OCI-M1 (cell line): ENCODE measurements at regions not wholly inside any gene's neighbourhood (a gene's known extent, or its start where the extent isn't known, plus 50 kb on each side); places are given as distances from the start of the nearest gene placed in this dataset.
"Not testable (repeated sequence)": the region's sequence is repeated elsewhere in the genome, so short reads cannot be mapped to it uniquely, and the experiment has no call there.

ENCODE experiments used
- DNase-seq: peaks from one replicate; lab custom pipeline; 2025; lab: John Stamatoyannopoulos, UW

DNA sequence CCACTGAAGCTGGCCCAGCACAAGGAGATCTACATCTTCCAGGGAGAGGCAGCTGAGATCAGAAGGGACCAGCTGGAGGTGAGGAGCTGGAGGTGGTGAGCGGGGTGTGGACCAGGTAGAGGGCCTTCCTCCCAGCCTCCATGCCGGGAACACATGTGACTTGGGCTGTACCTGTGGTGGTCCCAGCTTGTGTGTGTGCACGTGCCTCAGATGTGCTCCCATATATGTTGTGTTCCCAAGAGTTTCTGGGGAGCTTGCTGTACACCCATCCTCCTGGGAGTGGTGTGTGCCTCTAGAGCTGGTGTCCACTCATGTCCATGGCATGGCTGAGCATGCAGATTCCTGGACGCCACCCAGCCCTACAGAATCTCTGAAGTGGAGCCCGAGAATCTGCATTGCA lies 183.7 kb upstream of the AKAP13 start:
- not testable (repeated sequence) for DNase-seq

DNA sequence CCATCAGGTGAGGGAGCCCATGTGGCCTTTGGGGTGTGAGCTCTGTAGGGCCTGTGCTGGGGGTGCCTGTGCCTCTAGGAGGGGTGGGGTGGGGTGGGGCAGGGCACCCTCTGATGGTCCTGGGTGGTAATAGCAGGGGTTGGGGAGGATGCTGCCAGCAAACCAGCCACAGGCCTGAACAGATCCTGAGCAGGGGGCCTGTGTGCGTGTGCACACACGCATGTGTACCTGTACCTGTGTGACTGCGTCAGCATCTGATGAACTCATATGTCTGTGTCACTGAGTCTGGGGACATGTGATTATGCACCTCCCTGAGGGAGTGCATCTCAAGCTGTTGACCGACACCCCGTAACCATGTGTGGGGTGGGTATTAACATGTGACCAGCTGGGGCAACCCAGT lies 182.8 kb upstream of the AKAP13 start:
- DNase-seq: not testable (repeated sequence)

DNA sequence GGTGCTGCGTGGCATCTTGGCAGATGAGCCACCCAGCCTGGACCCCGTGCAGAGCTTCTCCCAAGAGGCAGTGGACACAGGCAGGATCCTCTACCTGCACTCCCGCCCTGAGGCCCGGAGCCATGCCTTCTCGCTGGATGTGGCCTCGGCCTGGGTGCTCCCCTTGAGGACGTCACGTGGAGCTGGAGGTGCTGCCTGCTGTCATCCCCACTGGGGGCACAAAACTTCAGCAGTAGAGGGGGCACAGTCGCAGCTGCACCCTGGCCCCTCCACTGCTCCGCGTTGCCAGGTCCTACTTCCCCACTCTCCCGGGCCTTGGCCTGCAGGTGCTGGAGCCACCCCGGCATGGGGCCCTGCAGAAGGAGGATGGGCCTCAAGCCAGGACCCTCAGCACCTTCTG lies 182.0 kb upstream of the AKAP13 start:
- not testable (repeated sequence) for DNase-seq

DNA sequence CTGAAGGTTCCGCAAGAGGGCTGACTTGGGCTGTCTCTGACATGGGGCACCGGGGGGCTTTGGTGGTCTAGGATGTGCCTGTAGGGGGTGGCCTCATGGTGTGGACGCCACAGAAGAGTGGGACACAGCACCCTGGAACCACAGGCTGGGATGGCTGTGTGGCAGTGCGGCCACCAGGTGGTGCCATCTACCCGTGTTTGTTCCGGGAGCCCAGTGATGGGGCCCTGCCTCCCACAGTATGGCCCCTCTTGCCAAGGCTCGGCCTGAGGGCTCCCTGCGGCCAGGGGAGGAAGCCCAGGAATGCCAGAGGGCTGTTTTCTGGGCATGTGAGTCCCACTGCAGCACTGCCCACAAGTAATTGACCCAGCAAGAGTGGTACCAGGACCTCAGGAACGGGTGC lies 180.2 kb upstream of the AKAP13 start:
- DNase-seq: not testable (repeated sequence)

DNA sequence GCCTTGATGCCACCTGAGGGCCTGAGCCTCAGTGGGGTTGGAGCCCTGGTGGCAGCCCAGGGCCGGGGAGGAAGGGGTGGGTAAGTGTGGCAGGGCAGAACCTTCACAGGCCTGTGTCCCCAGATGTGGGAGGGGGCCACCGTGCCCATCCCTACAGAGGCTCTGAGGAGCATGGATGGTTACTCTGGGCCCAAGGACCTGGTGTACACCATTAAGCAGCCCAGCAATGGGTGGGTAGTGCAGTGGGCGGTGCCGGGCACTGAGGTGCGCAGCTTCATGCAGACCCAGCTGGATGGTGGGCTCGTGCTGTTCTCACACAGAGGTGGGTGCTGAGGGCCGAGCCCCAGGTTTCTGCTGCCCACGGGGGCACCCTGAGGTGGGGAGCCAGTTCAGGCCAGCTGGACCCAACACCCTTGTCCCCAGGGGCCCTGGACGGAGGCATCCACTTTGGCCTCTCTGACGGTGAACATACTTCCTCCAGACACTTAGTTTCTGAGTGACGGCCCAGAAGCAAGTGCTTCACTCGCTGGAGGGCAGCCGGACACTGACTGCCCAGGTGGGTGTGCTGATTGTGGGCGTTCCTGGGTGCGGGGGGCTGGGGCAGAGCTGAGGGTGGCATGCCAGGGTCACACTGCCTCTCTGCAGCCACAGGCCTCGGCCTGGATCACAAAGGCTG lies 179.1 kb upstream of the AKAP13 start:
- not testable (repeated sequence) for DNase-seq

DNA sequence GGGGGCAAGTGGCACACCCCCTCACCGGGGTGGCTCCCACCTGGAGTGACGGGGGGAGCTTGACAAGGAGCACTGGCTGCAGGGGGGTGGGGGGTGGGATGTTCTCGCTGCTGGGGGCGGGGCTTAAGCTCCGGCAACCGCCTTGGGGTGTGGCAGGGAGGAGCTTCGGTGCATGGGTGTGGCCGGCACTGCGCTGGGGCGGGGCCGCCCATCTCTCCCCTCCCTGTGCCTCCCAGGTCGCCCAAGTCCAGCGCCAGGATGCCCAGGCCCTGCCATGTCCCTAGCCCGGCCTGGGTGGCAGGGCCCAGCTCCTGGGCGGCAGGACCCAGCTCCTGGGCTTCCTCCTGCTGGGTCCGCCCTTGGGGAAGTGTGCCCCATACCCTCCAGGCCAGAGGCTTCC lies 175.9 kb upstream of the AKAP13 start:
- DNase-seq: not testable (repeated sequence)

DNA sequence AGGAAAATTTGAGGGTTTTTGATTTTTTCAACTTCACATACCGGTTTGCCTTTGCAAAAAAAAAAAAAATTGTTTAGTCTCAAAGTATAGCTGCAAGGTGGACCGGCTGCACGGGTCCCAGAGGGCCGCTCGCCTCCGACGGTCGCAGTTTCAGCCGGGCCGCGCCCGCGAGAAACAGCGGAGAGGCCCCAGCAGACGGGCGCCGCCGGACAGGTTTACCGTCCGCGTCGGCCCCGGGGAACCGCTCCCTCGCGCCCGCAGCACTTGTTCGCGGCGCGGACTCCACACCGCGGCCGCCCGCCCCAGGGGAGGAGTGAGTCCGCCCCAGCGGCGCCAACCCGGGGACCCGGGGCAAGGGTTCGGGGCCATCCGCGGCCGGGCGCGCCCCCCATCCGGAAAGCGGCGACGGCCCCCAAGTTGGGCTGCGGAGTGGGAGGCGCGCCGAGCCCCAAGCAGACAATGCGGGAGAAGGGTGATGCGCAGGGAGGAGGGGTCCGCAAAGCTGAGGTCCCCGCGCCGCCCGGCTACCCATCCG lies 146.5 kb upstream of the AKAP13 start:
- DNase-seq: not testable (repeated sequence)

DNA sequence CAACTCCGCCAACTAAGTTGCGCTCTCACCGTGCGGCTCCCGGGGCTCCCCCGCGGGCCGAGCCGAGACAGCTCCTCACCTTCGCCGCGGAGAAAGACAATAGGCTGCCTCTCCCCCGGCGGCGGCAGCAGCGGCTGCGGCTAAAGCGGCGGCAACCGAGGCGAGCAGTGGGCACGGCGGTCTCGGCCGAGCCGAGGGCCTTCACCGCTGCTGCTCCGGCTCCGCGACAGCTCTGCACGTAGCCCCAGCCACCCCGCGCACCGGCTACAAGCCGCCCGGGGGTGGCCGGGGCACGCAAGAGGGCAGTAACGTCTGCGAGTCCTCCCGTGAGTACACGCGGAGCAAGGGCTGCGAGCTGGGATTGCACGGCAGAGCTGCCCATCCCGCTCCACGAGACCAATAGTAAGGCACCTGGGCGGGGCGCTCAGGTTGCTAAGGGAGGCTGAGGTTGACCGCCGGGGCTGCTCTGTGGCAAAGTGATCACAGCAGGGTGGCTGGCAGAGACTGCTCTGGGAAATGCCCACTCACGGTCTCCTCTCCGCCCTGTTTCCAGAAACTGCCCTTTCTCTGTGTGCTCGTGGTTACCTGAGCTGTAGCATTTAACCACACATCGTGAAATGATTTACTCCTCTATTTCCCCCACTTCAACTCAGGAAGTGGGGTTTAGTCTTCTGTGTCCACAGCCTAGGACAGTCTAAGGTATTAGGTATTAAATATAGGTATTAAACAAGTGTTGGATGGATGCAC lies 145.8 kb upstream of the AKAP13 start:
- DNase-seq: not testable (repeated sequence)

DNA sequence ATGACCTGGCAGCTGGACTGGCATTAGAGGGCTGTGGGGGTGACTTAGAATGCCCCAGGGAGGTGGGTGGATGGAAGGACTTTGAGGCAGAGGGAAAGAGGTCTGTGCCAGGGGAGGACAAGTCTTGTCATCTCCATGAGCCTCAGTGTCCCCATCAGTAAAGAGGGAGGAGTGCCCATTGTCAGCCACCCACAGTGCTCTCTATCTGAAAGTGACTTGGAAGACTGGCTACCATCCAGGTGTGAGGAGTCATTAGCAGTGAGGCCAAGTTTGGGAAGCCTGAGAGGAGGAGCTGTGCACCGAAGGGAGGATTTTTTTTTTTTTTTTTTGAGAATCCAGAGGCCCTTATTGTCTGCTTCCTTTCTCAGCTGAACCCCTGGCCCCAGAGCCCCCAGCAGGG lies 136.3 kb upstream of the AKAP13 start:
- DNase-seq: not testable (repeated sequence)

DNA sequence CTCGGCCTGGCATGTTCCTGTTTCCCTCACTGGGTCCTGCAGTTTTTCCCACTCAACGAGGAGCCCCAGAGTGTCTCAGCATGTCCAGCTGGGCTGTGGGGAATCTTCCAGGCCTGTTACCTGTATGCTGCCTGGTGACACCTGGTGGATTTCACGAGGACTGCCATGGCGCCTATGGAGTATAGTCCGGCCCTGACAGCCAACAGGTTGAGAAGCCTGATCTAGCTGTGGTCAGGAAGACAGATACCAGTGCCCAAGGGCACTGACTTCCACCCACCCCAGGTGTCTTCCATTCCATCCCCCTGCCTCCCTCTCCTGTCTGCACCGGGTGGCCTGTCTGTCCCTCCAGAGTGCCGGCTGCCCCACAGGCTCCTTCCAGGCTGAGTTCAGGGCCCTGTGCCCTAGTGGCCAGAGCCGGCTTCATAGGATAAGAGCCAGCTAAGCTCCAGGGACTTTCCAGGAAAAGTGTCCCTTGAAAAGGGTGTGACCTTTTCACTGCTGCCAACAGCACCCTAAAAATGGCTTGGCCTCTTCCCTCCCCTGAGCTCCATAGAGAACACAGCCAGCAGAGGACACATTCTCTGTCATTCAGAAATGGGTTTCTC lies 129.4 kb upstream of the AKAP13 start:
- not testable (repeated sequence) for DNase-seq

DNA sequence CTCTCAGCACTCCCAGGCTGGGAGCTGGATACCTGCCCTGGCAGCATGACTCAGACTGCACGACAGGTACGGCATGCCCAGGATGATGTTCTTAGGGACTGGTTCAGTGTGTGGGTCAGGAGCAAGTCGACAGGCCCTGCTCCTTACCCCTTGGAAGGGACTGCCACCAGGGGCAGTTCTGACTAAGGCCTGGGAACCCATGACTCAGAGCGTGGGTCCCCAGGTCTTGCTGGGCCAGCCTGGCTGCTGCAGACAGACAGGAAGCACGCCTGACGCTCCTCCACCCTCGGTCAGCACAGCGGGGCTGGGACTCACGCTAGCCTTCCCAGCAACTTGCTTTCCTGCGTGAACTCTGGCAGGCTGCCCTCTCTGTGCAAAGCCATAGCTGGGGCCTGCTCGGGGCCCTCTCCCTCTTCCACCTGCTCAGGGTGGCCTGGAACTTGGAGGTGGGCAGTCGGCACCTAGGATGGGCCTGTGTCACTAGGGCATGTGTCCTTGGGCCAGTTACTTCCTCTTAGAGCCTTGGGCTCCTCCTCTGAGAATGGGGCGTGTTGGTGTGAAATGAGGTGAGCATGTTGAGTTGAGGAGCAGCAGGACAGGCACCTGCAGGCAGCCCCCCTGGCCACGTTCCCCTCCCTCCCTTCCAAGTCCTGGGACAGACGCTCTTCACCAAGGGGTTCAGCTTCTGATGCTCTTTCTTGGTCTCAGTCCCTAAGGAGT lies 127.0 kb upstream of the AKAP13 start:
- DNase-seq: not testable (repeated sequence)

DNA sequence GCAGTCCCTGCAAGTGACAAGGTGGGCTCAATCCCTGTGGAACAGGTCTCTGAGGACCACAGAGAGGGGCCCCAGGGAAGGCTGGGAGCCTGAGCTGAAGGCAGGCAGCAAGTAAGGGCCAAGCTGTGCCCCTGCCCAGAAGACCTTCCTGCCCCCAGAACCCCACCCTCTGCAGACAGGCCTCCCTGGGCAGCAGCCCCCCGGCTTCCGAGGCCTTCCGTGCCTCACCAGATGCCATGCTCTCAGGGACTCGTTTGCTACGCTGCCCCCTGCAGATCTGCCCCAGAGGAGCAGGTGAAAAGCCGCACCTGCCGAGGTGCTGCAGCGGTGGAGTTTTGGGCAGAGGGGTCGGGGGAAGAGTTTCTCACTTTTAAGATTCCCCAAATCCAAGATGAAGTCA lies 125.4 kb upstream of the AKAP13 start:
- not testable (repeated sequence) for DNase-seq

DNA sequence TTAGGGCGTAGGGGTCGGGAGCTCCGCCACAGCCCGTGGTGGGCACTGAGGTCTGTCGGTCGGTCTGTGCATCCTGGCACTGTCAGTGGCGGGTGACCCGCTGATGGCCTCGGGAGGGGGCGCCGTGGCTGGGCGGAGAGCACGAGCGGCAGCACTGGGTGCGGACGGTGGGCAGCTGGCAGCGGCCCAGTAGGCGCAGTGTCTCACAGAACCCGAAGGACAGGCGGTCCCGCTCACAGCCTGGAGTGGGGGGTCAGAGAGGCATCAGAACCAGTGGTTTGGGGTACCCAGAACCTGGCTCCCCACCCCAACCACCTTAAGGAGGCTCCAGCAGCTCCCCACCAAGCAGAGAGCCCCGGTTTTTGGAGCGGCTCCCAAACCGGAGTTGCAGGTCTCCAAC lies 124.9 kb upstream of the AKAP13 start:
- not testable (repeated sequence) for DNase-seq

DNA sequence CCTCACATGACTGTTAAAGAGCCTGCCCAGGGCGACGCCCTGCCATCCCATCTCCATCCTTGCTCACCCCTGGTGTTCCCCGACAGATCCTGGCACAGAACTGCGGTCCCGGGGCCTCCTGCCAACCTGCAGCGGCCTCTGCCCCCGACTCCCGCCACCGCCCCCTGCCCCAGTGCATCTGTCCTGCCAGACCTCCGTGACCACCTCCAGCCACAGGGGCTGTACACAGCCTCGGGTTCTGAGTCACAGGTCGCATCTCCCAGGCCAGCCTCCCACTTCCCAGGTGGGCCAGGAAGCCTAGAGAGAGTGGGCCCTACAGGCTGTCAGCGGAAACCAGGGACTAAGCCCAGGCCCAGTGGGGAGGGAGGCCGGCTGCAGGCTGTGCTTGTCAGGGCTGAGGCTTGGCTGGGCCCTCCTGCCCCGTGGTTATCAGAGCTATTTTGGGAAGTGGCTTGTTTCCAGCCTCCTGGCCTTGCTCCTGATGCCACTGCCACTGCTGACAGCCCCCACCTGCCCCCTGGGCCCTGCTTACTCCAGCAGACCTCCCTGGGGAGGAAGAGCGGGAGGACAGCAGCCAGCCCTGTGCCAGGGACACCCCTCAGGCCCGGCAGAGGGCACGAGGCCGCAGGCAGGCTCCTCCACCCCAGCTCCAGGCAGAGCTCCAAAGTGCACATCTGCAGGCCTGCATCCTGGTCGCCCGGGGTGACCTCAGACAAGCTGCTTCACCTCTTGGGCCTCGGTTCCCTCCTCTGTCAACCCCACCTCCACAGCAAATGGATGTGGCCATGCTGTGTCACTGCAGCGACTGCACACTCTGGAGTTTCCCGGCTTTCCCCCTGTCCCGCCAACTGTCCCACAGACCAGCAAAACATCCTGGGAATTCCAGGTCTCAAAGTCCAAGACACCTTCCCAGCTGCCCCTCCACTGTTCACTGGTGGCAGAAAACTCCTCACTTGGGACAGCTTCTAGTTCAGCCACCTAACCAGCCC lies 124.1 kb upstream of the AKAP13 start:
- DNase-seq: not testable (repeated sequence)

DNA sequence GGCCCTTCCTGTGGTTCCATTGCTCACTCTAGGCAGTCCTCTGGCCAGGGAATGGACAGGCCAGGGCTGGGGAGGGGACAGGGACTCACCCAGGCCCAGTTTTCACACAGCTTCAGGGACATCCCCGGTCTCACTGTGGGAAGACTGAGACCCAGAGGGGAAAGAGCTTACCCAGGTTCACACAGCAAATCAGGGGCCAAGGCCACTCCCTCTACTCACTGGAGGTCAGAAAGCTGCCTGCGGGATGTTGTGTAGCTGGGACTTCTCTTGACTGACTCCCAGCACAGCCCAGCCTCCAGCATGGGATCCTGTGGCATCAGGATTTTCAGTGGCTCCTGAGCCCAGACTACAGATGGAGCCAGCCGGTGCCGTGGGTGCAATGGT lies 122.3 kb upstream of the AKAP13 start:
- not testable (repeated sequence) for DNase-seq

DNA sequence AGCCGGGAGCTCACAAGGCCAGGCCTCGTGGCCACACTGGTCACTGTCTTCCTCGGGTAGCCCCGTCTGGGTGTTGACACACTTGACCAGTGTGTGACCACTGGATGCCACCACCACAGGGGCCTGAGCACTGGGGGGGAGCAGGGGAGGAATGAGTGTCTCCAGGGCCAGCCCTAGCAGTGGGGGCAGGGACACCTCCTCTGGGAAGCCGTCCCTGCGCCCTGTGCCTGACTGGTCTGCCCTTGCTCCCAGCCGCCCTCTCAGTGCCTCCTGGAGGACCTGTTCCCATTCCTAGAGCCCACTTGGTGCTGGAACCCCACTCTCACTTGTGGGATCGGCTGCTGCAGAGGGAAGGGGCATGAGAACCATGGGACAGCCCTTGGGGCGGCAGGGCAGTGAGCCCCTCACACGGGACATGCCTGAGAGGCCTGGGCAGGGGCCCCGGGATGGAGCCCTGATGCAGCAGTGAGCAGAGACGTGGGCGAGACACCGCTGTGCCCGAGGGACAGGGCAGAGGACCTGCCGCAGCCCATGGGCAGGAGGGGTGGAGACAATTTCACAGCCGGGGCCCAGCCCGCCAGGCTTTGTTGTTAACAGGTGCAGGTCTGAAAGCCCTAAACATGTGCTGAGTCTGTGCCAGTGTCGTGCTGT lies 121.7 kb upstream of the AKAP13 start:
- DNase-seq: not testable (repeated sequence)

DNA sequence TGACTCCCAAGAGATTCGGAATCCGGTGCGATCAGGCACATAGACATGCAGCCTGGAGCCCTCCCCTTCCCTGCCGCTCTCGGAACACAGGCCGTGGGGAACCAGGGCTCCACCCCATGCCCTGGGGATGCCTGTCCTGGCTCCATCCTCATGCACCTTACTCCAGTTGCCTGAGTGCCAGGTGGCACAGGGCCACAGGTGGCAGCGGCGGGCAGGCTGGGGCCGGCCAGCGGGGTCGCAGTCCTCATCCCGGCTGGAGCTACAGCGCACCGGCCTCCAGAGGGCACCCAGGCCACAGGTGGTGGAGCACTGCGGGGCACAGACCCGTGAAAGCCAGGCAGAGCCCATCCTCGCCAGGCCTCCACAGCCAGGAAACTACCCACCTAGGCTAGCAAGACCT lies 119.9 kb upstream of the AKAP13 start:
- not testable (repeated sequence) for DNase-seq

DNA sequence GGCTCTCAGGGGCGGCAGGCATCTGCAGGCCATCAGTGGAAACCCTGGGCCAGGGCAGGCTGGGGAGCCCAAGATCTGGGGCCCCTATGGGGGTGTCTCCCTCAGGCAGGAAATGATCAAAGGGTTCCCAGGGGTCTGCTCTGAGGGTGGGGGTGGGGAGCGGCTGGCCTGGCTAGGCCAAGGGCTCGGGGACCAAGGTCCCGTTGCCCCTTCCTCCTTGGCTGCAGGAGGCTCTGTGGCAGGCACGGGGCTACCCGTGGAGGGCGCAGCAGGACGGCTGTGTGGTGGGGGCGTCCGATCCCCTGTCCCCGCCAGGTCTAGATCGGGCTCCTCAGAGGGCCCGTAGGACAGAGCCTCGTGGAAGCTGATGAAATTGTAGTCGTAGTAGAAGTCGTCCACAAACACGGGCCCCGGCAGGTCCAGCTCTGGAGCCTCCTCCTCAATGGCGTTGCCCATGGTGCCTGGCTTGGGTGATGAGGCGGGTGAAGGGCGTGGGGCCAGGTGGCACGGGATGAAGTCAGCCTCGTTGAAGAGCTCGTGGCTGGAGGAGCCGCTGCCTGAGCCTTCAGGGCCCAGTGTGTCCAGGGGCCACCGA lies 117.8 kb upstream of the AKAP13 start:
- not testable (repeated sequence) for DNase-seq

DNA sequence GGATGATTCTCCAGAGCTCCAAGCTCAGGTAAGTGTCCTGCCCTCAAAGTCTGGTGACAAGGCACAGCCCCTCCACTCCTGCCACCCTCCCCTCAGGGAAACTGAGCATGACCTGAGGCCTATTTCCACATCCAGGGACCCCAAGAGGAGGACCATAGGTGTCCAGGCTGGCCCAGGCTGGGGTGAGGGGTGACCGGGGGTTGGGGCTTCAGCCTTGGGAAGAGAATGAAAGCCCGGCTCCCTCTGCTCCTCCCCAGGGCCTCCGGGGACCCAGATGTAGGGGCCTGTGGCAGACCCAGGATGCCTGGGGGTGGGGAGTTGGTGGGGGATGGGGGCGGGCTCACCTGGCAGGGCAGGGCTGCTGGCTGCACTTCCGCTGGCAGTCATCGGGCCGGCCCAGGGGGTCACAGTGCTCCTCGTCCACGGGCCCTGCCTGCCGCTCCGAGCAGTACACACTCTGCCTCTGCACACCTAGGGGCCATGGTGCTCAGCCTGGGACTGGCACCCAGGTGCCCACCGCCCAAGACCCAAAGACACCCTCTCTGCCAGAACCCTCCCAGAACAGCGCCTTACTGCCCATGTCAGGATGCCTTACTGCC lies 116.5 kb upstream of the AKAP13 start:
- DNase-seq: not testable (repeated sequence)
